Choroid plexus epithelial cell (primary cell): ENCODE measurements at regions not wholly inside any gene's neighbourhood (a gene's known extent, or its start where the extent isn't known, plus 50 kb on each side); places are given as distances from the start of the nearest gene placed in this dataset.

Experiments
- DNase-seq: peaks from one replicate; pipeline ENCODE4 v3.0.0-alpha.2; 2010; ENCODE audit warnings: low read depth
- H3K4me3 ChIP-seq: 2 replicates; pipeline ENCODE4 v1.5.1; 2011; ENCODE audit warnings: low read depth, mild to moderate bottlenecking, control low read depth, low read length, moderate library complexity
- CTCF ChIP-seq: conservative IDR thresholded peaks from 2 replicates; pipeline ENCODE4 v1.5.1; 2011; ENCODE audit warnings: low read depth, mild to moderate bottlenecking, control low read depth, inconsistent platforms, low read length, moderate library complexity

DNA sequence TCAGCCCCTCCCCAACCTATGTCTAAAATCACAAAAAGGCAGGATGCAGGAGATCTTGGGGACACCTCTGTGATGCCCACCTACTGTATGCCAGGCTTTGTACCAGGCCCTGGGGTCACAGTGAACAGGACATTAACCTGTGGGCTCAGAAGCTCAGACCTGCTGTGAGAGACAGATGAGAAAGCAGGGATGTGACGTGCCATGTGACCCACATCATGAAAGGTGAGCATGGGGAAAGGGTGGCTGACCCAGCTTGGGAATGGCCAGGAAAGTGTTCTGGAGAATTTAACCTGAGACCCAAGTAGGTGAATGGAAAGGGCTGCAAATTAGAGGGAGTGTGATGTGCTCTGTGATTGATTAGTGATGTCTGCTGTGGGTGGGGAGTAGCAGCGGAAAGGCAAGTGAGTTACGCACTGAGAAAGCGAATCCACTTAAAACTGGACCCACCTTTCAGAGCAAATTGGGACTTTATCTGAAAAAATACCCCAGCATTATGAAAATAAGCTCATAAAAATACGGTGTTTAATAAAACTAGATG is 132.2 kb downstream of the IRF8 start:
- no peak for DNase-seq
- no peak overlapping the region for H3K4me3 ChIP-seq
- no peak for TF ChIP-seq CTCF

GRCh38 chr16:86033016-86033474 is 134.1 kb downstream of the IRF8 start:
- no peak for DNase-seq
- no peak overlapping the region for H3K4me3 ChIP-seq
- no peak for TF ChIP-seq CTCF

GRCh38 chr16:86033971-86034370 is 135.0 kb downstream of the IRF8 start:
- DNase-seq = no peak
- H3K4me3 ChIP-seq = no peak overlapping the region
- TF ChIP-seq CTCF = no peak

GRCh38 chr16:86034421-86034919 is 135.5 kb downstream of the IRF8 start:
- no peak for DNase-seq
- no peak overlapping the region for H3K4me3 ChIP-seq
- TF ChIP-seq CTCF = no peak

GRCh38 chr16:86035906-86036305 is 136.9 kb downstream of the IRF8 start:
- TF ChIP-seq CTCF = no peak
- DNase-seq = no peak

DNA sequence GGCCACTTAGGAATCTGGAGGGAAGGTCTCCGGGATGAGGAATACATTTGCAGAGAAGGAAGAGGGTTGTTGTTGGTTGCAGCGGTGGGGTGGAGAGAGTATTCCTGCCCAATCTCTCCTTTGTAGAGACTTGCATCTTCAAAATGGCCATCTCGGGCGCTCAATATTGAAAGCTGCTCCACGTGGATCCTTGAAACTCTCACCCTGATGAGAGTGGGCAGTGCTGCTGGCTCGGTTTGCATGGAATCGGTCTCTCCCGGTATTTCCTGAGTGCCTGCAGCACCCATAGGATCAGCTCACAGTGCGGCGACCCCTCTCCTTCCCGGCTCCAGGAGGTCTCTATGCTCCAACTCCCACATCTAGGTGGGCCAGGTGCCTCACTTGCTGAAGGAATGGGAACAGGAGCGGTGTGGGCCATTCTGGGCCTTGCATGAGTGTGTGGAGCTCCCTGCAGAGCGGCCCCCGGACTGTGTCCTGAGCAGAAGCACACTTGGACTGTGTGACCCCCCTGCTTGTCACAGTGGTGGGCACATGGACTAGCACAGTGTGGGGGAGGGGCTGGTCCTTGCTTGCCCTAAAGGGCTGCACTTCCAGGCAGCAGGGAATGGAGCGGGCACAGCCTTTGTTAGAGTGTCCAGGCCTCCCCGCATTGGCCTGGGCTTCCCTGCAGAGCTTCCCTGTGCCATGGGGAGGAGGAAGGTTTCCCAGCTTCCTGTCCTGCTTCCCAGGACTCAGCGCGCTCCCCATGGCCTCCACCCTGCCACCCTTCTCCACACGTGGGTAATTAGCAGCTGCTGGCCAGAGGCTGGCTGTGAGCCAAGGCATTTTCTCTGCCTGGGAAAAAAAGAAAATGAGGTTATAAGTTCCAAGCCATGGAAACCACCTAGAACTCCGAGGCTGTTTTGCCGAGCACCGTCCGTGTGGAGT is 139.3 kb downstream of the IRF8 start:
- no peak for DNase-seq
- no peak for TF ChIP-seq CTCF
- no peak overlapping the region for H3K4me3 ChIP-seq

More at GRCh38 chr16:86035906-86036305, 136.9 kb downstream of the IRF8 start:
- H3K4me3 ChIP-seq = no peak overlapping the region
